ENCODE measurements at regions not wholly inside any gene's neighbourhood (a gene's known extent, or its start where the extent isn't known, plus 50 kb on each side); places are given as distances from the start of the nearest gene placed in this dataset.

- H3K27me3 ChIP-seq (ENCODE audit: control insufficient read depth, insufficient read depth, low read length) = no peaks in the 10 kb centered on the region
- no peak overlapping the region for H3K27ac Mint-ChIP-seq
- H3K4me3 Mint-ChIP-seq = no peak overlapping the region
- H3K4me1 ChIP-seq (ENCODE audit: control insufficient read depth, insufficient read depth, low read length) = no peaks in the 10 kb centered on the region
- no peaks in the 10 kb centered on the region for H3K4me1 Mint-ChIP-seq
- no peak for TF ChIP-seq CTCF (IDR thresholded peaks at IDR 0.05)
- no peak overlapping the region for H3K27ac ChIP-seq (ENCODE audit: low read length)
- DNase-seq (no peak), ATAC-seq (no peak)
- no peaks in the 10 kb centered on the region for H3K27me3 Mint-ChIP-seq (ENCODE audit: low read depth in 2 of 2)
- H3K36me3 ChIP-seq (ENCODE audit: control insufficient read depth, insufficient read depth, low read length) = no peaks in the 10 kb centered on the region
- H3K4me3 ChIP-seq (ENCODE audit: low read length) = no peak overlapping the region
- 100% methylated on average over 2 of the region's 2 CpGs for WGBS (ENCODE audit: insufficient coverage)
- intact Hi-C loops (cut with micrococcal nuclease) = no loop called here
- H3K9me3 Mint-ChIP-seq = peaks cover 4 to 6% of the 10 kb centered on the region in 2 donors
- H3K36me3 Mint-ChIP-seq = no peaks in the 10 kb centered on the region
- no peaks in the 10 kb centered on the region for H3K9me3 ChIP-seq (ENCODE audit: control insufficient read depth, insufficient read depth, low read length)
Observed at GRCh38 chr4:123980736-123981300, 584.2 kb downstream of the SPRY1 start.

- TF ChIP-seq CTCF (IDR thresholded peaks at IDR 0.05) = no peak
- H3K9me3 Mint-ChIP-seq = no peaks in the 10 kb centered on the region
- Histone ChIP-seq H3K27ac (ENCODE audit: low read length) (no peak overlapping the region), H3K36me3 (ENCODE audit: control insufficient read depth, insufficient read depth, low read length) (no peaks in the 10 kb centered on the region), H3K27me3 (ENCODE audit: control insufficient read depth, insufficient read depth, low read length) (no peaks in the 10 kb centered on the region), H3K4me1 (ENCODE audit: control insufficient read depth, insufficient read depth, low read length) (no peaks in the 10 kb centered on the region), H3K4me3 (ENCODE audit: low read length) (no peak overlapping the region), H3K9me3 (ENCODE audit: control insufficient read depth, insufficient read depth, low read length) (no peaks in the 10 kb centered on the region)
- H3K4me1 Mint-ChIP-seq = no peaks in the 10 kb centered on the region
- WGBS (ENCODE audit: insufficient coverage) = 81% methylated on average over 3 of the region's 3 CpGs
- no peaks in the 10 kb centered on the region for H3K36me3 Mint-ChIP-seq
- intact Hi-C loops (cut with micrococcal nuclease) = no loop called here
- ATAC-seq = no peak
- no peak overlapping the region for H3K27ac Mint-ChIP-seq
- no peaks in the 10 kb centered on the region for H3K27me3 Mint-ChIP-seq (ENCODE audit: low read depth in 2 of 2)
- H3K4me3 Mint-ChIP-seq = no peak overlapping the region
- DNase-seq = no peak
Observed at GRCh38 chr4:123984886-123985285, 588.3 kb downstream of the SPRY1 start.

GRCh38 chr4:123986268-123986798 is 589.7 kb downstream of the SPRY1 start:
- no peaks in the 10 kb centered on the region for H3K36me3 ChIP-seq (ENCODE audit: control insufficient read depth, insufficient read depth, low read length)
- TF ChIP-seq CTCF (IDR thresholded peaks at IDR 0.05) = no peak
- H3K9me3 ChIP-seq (ENCODE audit: control insufficient read depth, insufficient read depth, low read length) = no peaks in the 10 kb centered on the region
- Mint-ChIP-seq H3K36me3 (no peaks in the 10 kb centered on the region), H3K9me3 (no peaks in the 10 kb centered on the region), H3K4me3 (no peak overlapping the region), H3K27ac (no peak overlapping the region), H3K4me1 (no peaks in the 10 kb centered on the region), H3K27me3 (ENCODE audit: low read depth in 2 of 2) (no peaks in the 10 kb centered on the region)
- H3K27ac ChIP-seq (ENCODE audit: low read length) = no peak overlapping the region
- intact Hi-C loops (cut with micrococcal nuclease) = no loop called here
- no peaks in the 10 kb centered on the region for H3K4me1 ChIP-seq (ENCODE audit: control insufficient read depth, insufficient read depth, low read length)
- DNase-seq = no peak
- H3K27me3 ChIP-seq (ENCODE audit: control insufficient read depth, insufficient read depth, low read length) = no peaks in the 10 kb centered on the region
- no peak overlapping the region for H3K4me3 ChIP-seq (ENCODE audit: low read length)
- WGBS (ENCODE audit: insufficient coverage) = 87% methylated on average over 2 of the region's 2 CpGs
- ATAC-seq = no peak

- Mint-ChIP-seq H3K27ac (no peak overlapping the region), H3K9me3 (no peaks in the 10 kb centered on the region), H3K36me3 (no peaks in the 10 kb centered on the region), H3K4me3 (no peak overlapping the region), H3K27me3 (ENCODE audit: low read depth in 2 of 2) (no peaks in the 10 kb centered on the region), H3K4me1 (no peaks in the 10 kb centered on the region)
- DNase-seq (no peak), ATAC-seq (no peak)
- Histone ChIP-seq H3K4me1 (ENCODE audit: control insufficient read depth, insufficient read depth, low read length) (no peaks in the 10 kb centered on the region), H3K27ac (ENCODE audit: low read length) (no peak overlapping the region), H3K27me3 (ENCODE audit: control insufficient read depth, insufficient read depth, low read length) (no peaks in the 10 kb centered on the region), H3K9me3 (ENCODE audit: control insufficient read depth, insufficient read depth, low read length) (no peaks in the 10 kb centered on the region), H3K36me3 (ENCODE audit: control insufficient read depth, insufficient read depth, low read length) (no peaks in the 10 kb centered on the region), H3K4me3 (ENCODE audit: low read length) (no peak overlapping the region)
- intact Hi-C loops (cut with micrococcal nuclease) = no loop called here
- TF ChIP-seq CTCF (IDR thresholded peaks at IDR 0.05) = no peak
- WGBS (ENCODE audit: insufficient coverage) = 82% methylated on average over 3 of the region's 3 CpGs
Observed at GRCh38 chr4:123987408-123987807, 590.8 kb downstream of the SPRY1 start.
